GM21515 (cell line): ENCODE measurements at regions not wholly inside any gene's neighbourhood (a gene's known extent, or its start where the extent isn't known, plus 50 kb on each side); places are given as distances from the start of the nearest gene placed in this dataset.

Source experiments
- ATAC-seq: cut with Tn5 transposase; IDR thresholded peaks from one replicate; pipeline ENCODE4 v1.9.1; 2021; ENCODE audit not compliant: unreplicated experiment

DNA sequence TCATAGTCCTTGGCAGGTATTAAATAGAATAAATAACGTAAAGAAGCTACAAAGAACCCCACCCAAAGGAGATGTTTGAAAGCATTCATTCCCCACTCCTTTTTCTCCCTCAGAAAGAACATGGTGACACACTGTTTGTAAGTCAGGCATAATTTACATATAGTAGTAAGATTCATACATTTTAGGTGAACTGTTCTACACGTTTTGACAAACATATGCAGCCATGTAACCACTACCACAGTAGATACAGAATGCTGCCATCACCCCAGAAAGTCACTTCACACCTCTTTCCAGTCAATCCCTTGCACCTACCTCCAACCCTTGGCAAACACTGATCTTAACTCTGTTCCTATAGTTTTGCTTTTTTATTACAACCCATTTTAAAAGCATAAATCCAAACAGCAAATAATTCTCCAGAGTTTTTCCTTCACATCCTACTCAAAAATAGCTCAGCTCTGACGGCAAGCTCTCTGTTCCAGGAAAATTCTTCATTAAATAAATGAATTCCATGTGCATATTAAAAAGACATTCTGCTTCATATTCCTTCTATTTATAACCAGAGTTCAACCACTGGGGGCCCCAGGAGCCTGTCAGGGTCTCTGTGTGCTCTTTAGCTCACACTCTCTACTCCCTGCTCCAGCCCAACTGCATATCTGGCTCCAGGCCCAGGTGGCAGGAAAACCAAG lies 258.8 kb downstream of the PLPP3 start:
- no peak for ATAC-seq

DNA sequence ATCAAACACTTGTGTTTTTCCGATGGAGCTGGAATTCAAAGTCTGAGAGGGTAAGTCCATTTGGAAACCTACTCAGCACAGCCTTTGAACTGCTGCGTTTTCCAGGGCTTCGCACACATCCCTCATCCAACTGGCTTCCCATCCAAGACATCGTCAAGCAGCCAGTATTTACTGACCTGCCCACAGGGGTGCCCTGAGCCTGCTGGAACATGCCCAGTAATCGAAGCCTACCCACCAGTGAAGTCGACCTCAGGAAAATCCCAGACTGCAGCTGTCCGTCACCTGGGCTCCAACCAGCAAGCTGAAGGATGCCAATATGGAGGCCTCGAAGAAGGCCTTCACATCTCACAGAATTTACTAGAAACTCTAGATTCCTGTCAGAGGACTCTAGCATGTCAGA lies 261.6 kb downstream of the PLPP3 start:
- ATAC-seq: no peak

GRCh38 chr1:56315293-56315942 lies 263.9 kb downstream of the PLPP3 start:
- no peak for ATAC-seq

- ATAC-seq: no peak
Measured at GRCh38 chr1:56313560-56313959, 265.8 kb downstream of the PLPP3 start.

- ATAC-seq: no peak
Measured at GRCh38 chr1:56311766-56312165, 267.6 kb downstream of the PLPP3 start.

- ATAC-seq: no peak
Measured at GRCh38 chr1:56310945-56311344, 268.4 kb downstream of the PLPP3 start.

- ATAC-seq: no peak
Measured at GRCh38 chr1:56309065-56309464, 270.3 kb downstream of the PLPP3 start.

DNA sequence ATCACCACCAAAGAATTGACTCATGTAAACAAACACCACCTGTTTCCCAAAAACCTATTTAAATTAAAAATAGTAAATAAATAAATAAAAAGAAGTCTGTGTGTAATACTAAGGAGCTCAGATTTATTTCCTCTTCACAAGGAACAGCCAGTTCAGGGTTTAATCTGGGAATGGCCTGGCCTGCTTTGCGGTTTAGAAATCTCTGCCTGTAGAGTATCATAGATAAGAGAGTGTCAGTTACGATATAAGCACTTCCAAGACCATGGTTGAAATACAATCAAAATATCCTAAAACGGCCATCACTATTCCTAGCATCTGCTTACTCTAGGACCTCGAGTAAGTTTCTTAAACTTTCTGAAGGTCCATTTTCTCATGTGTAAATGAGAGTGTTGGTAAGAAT lies 274.4 kb downstream of the PLPP3 start:
- no peak for ATAC-seq

DNA sequence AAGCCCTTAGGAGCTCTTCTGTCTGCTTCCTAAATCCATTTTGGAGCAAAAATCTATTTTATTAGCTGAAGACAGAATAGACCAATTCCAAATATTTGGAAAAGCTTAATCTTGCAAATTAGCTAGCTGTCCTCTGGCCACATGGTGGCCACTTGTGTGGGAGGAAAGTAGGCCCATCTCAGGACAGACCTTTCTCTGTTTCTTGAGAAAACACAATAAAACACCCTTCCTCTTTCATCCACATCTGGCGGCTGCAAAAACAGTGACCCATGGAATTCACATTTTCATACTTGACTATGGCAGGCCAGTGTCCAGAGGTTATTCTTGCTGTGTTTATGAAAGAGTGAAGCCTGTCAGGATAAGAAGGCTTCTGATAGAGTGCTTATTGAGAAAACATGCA lies 275.6 kb downstream of the PLPP3 start:
- ATAC-seq: no peak

DNA sequence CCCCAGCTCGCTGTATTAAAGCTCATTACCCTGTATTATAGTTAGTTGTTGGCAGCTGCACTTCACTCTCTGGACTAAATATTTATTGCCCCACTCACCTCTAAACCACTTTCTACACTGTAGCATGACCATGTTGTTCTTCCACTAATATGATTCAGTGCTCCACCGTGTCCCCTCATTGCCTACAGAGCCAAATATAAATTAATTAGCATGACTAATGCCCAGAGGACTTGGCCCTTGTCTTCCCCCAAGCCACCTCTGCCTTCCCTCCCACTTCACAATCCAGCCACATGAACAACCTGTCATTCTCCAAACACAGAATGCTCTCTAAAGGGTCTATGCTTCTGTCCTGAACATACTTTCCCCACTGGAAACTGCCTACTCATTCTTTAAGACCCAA lies 276.5 kb downstream of the PLPP3 start:
- ATAC-seq: no peak

- no peak for ATAC-seq
Measured at GRCh38 chr1:56301791-56302190, 277.6 kb downstream of the PLPP3 start.

DNA sequence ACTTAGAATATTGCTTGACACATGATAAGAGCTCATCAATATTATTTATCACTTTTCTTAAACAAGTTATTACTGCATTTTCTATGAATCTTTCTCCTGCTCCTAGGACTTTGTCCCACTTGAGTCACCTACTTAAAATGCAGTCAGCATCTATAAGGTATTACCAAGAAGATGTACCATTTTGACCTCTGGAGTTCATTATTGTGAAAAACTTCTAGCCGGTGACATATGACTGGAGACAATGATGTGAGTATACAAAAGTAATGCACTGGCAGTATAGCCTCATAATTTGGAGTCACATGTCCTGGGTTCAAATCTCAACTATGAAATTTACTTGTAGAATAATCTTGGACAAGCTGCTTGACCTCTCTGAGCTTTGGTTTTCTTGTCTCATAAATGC lies 278.5 kb downstream of the PLPP3 start:
- ATAC-seq: no peak

- no peak for ATAC-seq
Measured at GRCh38 chr1:56298866-56299265, 280.5 kb downstream of the PLPP3 start.

- ATAC-seq: no peak
Measured at GRCh38 chr1:56297904-56298303, 281.5 kb downstream of the PLPP3 start.

DNA sequence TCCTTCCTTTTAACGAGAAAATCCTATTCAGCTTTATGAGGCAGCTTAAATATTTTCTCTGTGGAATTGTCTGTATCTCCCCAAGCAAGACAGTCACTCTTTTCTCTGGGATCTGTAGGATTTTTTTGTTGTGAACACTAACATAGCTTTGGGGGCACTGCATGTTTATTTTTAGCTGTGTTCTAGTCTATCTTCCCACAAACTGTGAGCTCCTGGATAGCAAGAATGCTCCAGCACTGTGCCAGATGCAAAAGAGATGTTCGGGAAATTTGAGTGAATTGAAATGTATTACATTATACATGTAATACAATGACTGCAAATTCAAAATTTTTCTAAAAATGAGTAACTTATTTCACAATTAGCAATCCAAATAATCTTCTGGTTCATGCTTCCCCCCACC lies 282.2 kb downstream of the PLPP3 start:
- no peak for ATAC-seq

DNA sequence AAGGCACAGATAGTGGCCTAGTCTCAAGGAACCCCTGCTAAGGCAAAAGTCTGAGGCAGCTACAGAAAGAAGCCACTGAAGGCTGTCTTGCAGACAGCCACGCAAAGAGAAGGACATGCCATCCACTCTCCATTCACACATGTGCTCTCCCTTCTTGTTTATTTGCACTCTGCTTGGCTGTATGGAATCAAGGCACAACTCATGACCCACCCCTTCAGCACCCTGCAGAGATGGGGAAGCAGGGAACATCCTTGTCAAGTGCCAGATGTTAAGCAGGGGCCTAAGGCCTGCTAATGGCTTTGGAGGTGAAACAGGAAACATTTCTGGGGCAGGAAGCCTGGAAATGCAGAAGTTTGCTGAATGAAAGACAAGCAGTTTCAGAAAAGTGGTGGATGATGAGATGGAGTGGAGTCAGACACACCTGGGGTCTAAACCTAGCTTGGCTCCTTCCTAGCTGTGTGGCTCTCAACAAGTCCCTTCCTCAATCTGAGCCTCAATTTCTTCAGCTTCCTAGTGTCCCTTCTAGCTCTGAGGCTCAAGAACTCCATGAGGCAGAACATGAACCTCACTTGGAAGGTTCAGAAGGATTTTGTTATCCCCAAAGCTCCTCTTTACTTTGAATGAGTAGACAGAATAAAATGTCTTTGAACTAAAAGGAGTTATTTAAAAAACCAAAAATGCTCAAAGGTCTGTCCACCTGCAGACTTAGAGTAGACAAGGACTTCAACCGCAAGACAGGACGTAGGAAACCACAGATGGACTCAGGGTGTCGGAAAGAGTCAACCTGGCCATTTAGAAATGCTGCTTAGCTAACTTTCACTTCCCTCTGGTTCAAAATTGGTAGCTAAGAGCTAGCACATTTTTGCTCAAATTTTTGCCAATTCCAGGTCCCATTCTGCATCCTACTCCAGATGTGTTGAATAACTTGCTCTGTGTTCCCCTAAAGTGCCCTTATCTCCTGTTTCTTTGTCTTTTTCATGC lies 283.1 kb downstream of the PLPP3 start:
- no peak for ATAC-seq

GRCh38 chr1:56291374-56291919 lies 287.9 kb downstream of the PLPP3 start:
- no peak for ATAC-seq

DNA sequence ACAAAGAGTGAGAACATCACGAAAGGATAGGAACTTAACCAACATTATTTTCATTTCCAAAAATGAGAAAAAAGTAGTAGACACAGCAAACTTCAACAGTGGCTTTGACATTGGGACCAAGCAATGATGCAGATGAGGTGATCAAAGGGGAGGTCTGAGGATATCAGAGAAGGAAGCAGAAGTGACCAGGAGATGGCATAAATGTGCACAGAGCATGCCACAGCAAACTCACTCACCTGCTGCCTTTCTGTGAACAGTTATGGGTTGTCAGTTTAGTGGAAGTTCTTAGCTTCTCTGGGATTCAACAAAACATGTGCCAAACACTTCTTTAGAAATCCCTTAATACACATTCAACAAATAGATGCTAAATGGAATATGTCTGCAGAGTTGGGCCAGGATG lies 290.1 kb downstream of the PLPP3 start:
- no peak for ATAC-seq

- ATAC-seq: no peak
Measured at GRCh38 chr1:56287721-56288120, 291.6 kb downstream of the PLPP3 start.

DNA sequence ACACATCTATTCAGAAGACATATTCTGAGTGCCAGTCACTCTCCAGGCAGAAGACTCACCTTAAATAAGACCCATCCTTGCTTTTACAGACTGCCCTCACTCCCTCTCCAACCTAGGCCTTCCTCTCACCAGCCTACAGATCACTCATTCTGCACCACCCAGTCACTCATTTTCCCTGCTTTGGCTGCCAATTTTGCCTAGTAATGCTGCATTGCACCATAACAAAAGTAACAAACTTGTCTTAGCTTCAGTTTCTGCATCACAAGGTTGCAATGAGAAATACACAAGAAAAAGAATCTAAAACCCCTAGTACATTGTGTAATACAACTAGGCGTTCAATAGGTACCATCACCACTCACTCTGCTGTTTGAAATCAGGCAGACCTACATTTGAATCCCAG lies 292.4 kb downstream of the PLPP3 start:
- ATAC-seq: no peak

GRCh38 chr1:56286506-56286905 lies 292.9 kb downstream of the PLPP3 start:
- no peak for ATAC-seq
